Gastrocnemius medialis (tissue), 4 donors: ENCODE measurements at regions not wholly inside any gene's neighbourhood (a gene's known extent, or its start where the extent isn't known, plus 50 kb on each side); places are given as distances from the start of the nearest gene placed in this dataset.

Experiments used
- POLR2A ChIP-seq, 2 donors: fragments of 450-650 bp; IDR thresholded peaks; one replicate each; pipeline ENCODE4 v1.6.1; 2017; ENCODE audit warnings: antibody characterized with exemption in 2 of 2, mild to moderate bottlenecking in 2 of 2, moderate library complexity in 2 of 2
- TF ChIP-seq, protein P1 (sequence below), 5 experiments: fragments of 450-650 bp in 3 of 5; fragments of 200-600 bp in 2 of 5; sonication (generic) in 2 of 5; IDR thresholded peaks in 4 of 5; conservative IDR thresholded peaks in 1 of 5; 1 replicate in 4 of 5; 2 replicates in 1 of 5; pipeline ENCODE4 v1.5.1; 2016 to 2019; ENCODE audit warnings: antibody characterized with exemption in 5 of 5, mild to moderate bottlenecking in 3 of 5, moderate library complexity in 3 of 5

GRCh38 chr15:94743668-94744067 lies 512.3 kb downstream of the MCTP2 start:
- TF ChIP-seq POLR2A (IDR thresholded peaks at IDR 0.05): no peak
- TF ChIP-seq, protein P1, sequence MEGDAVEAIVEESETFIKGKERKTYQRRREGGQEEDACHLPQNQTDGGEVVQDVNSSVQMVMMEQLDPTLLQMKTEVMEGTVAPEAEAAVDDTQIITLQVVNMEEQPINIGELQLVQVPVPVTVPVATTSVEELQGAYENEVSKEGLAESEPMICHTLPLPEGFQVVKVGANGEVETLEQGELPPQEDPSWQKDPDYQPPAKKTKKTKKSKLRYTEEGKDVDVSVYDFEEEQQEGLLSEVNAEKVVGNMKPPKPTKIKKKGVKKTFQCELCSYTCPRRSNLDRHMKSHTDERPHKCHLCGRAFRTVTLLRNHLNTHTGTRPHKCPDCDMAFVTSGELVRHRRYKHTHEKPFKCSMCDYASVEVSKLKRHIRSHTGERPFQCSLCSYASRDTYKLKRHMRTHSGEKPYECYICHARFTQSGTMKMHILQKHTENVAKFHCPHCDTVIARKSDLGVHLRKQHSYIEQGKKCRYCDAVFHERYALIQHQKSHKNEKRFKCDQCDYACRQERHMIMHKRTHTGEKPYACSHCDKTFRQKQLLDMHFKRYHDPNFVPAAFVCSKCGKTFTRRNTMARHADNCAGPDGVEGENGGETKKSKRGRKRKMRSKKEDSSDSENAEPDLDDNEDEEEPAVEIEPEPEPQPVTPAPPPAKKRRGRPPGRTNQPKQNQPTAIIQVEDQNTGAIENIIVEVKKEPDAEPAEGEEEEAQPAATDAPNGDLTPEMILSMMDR (IDR thresholded peaks at IDR 0.05 in 4 of 5, conservative IDR thresholded peaks at IDR 0.05 in 1 of 5): no peak
